ENCODE measurements at regions not wholly inside any gene's neighbourhood (a gene's known extent, or its start where the extent isn't known, plus 50 kb on each side); places are given as distances from the start of the nearest gene placed in this dataset.
"Not testable (repeated sequence)": the region's sequence is repeated elsewhere in the genome, so short reads cannot be mapped to it uniquely, and the experiment has no call there.

DNA sequence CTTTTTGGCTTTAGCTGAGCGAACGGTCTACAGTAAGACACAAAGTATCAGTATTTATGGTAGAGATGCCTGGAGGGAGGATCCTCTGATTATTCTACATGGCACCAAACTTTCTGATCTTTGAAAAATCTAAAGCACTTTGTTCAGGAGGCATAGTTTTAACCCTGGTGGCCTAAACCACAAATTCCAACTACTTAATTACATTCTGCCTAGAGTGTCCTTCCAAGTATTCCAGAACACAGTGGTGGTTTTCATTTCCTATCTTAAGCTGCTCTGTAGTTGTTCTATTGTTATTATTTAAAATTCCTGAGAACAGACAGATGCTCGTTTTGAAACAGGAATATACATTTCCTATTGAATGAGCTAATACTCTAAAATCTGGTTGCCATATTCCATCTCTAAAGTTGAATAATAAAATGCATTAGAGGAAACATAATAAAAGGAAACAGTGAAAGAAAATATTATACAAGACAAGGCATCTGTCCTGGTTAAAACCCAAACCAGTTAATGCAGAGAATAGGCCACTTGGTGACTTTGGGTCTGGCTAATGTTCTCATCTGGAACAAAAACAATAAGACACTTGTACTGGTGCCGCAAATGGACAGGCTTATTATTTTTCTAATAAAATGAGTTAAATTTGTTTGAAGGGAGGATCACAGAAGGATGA lies 657.4 kb downstream of the SPRY1 start:
- DNase-seq (ENCODE audit: low read depth): no peak

DNA sequence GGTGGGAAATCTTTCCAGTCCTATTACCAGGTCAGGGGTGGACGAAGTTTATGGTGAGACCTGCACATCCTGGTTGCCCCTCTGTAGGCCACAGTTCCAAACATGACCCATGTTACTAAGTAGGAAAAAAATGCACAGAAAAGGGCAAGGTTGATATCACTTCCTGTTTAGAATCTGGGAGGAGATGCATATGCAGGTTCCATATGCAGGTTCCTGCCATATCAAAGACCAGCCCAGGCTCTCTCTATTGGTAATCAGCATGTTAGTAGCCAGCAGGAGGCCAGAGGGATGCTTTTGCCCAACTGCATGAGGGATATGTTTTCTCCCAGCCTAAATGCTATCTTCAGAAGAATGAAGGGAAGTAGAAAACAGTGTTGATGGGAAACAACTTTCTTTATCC lies 657.2 kb downstream of the ANKRD50 start:
- DNase-seq (ENCODE audit: low read depth): no peak

DNA sequence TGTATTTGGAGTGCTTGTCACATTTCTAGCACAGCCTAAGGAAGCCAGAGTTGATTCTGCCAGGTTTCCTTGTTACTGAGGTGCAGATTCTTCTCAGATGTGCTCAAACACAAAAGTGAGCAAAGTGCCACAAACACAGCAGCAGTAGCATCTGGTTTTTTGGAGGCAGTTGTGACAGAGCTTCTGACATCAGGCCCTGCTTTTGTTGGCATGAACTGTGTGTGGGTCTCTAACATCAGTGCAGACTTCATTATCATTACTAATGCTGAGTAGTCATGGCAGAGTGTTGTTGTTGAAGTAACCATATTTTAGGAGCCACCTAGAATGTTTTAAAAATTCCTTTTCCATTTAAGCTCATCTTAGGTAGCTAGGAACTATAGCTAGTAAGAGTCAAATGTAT lies 656.6 kb downstream of the ANKRD50 start:
- no peak for DNase-seq (ENCODE audit: low read depth)

DNA sequence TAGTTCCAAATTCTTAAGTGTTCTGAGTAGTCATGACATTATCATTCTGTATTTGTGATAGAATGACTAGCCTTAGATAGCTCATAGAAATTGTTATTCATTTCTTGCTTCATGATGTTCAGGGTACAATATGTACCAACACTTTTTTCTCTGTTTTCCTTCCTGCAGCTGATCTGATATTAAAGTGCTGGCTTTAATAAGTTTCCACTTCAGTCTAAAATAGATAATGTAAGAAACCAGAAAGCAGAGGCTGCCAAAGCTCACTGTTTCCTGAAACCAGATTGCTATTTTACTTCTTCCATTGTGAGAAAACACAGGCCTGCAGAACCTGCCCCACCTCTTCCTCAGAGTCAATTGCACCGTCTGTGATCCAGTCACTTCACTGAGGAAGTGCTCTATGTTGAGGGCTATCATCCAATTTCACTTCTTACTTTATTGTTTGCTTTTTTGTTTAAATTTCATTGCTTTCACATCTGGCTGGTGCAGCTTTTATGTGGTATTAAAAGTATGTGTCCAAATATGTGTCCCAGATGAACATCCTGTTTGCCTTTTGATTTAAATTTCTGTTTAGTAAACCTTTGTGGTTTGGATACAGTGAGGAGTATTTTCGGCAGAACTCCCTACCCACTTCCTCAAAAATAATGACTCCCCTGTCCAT lies 652.1 kb downstream of the ANKRD50 start:
- DNase-seq (ENCODE audit: low read depth): no peak

DNA sequence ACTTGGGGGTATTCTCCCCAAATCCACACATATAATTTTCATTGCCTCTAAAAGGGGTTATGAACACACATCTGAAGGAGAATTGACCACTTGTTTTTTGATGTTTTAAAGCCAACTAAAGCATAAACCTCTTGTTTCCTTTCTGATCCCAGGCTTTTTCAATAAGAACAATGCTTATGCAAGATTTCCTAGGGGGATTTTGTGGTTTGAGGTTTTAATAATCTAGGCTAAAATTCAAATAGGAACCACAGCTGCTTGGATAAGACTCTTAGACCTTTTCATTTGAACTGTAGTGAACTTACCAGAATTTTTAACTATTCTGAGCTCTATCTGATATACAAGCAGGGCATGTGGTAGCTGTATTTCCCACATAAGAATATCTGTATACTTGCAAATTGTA lies 651.1 kb downstream of the ANKRD50 start:
- no peak for DNase-seq (ENCODE audit: low read depth)

DNA sequence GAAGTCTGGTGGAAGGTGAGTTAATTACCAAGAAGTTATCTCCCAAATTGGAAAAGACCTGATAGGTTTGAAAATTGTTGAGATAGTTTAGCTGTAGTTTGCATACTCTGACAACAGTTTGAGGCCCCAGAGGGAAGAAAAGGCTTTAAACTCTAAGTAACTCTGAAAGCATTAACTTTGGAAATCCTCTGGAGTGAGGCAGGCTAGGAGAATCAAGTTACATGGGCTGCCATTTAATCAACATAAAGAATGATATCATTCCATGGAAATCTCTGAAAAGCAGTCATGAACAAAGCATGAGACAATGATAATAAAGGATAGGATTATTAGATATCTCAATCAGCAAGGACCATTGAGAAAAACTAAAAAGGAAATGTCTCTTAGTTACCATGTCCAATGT lies 647.1 kb downstream of the ANKRD50 start:
- DNase-seq (ENCODE audit: low read depth): no peak

DNA sequence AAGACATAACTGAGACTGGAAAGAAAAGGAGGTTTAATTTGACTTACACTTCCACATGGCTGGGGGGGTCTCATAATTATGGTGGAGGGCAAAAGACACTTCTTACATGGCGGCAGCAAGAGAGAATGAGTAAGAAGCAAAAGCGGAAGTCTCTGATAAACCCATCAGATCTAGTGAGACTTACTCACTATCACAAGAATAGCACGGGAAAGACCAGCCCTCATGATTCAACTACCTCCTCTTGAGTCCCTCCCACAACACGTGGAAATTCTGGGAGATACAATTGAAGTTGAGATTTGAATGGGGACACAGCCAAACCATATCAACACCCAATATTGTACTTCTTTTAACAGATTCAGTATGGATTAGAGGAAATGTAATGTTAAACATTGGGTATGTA lies 646.6 kb downstream of the ANKRD50 start:
- DNase-seq (ENCODE audit: low read depth): no peak

DNA sequence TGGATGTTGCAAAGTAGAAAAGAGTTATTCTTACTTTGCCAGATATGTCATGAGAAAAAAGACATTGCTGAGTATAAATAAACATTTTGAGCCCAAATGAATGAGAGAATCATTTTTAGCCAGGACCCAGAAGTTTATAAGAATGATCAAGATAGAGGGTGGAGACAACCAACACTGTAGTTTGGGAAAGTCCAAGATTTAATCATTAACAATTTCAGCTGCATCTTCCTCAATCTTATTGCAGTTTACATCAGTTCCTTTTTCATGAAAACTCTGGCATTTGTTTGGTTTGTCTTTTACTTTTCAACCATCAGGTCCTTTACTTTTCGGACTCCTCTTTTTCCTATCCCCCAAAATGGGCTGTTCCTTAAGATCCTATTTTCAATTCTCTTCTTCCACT lies 645.9 kb downstream of the ANKRD50 start:
- no peak for DNase-seq (ENCODE audit: low read depth)

DNA sequence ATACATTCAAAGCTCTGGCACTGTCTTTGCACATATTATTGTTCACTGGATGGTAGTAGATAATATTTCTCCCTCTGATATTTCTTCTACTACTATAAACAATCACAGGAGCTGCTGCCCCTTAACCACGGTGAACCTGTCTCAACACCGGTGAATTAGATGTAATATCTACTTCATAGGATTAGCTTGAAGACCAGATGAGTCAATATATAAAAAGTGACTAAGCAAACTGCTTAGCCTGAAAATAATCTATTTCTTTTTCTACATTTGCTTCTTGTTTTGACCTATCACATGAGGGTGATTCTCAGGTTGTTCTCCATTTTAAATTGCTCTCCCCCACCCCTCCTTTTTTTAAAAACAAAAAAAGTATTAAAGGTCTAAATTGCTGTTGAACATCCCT lies 645.5 kb downstream of the ANKRD50 start:
- DNase-seq (ENCODE audit: low read depth): no peak

DNA sequence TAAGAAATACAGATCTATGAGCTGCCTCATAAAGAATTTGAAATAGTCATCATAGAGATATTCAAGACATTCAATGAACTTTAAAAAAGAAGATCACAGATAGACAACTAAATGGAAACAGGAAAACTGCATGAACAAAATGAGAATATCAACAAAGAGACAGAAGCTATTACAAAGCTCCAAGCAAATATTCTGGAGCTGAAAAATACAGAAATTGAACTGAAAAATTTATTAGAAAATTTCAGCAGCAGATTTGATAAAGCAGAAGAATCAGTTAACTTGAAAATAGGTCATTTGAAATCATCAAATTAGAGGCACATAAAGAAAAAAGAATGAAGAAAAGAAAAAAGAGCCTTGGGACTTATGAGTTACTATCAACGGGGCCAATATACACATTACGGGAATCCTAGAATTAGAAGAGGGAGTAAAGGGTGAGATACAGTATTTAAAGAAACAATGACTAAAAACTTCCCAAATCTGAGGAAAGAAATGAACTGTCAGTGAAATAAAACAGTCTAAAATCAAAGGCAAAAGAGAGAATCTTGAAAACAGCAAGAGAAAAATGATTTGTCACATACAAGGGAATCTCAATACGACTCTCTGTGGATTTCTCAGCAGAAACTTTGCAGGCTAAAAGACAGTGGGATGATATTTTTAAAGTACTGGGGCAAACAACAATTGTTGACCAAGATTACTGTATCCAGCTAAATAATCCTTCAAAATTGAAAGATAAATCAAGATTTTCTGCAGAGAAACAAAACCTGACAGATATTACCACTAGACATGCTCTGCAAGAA lies 641.6 kb downstream of the ANKRD50 start:
- DNase-seq (ENCODE audit: low read depth): no peak

DNA sequence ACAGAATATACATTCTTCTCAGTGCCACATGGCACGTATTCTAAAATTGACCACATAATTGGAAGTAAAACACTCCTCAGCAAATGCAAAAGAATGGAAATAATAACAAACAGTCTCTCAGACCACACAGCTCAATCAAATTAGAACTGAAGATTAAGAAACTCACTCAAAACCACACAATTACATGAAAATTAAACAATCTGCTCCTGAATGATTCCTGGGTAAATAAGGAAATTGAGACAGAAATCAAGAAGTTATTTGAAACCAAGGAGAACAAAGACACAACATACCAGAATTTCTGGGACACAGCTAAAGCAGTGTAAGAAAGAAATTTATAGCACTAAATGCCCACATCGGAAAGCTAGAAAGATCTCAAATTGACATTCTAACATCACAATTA lies 637.3 kb downstream of the ANKRD50 start:
- DNase-seq (ENCODE audit: low read depth): not testable (repeated sequence)

DNA sequence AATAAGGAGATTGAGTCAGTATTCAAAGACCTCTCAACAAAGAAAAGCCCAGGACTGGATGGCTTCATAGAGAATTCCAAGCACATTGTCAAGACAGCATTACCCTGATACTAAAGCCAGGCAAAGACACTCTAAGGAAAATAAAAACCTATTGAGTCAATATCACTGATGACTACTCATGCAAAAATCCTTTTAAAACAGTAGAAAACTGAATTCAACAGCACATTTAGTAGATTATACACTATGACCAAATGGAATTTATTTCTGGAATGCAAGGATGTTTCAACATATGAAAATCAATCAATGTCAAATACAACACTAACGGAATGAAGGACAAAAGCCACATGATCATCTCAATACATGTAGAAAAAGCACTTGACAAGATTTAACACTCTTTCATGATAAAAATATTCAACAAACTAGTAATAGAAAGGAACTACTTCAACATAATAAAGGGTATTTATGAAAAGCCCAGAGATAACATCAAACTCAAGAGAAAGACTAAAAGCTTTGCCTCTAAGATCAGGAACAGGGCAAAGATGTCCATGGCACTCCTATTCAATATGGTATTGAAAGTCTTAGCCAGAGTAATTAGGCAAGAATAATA lies 633.3 kb downstream of the ANKRD50 start:
- DNase-seq (ENCODE audit: low read depth): no peak

DNA sequence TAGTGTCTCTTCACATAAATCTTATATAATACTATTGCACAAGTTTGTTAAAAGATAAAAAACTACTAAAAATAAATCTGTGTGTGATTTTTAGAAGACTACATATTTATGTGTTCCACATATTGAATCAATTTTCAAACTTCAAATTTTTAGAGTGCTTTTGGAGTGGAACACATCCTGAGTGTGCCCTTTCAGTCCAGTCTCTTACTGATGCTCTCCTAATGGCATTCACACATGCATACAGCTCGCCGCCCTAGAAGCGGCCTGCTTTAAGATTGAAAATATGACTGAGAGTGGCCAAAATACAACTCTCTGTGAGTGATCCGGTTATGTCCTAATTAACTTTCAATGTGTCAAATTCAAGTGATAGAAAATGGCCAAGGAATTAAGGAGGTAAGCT lies 628.8 kb downstream of the ANKRD50 start:
- no peak for DNase-seq (ENCODE audit: low read depth)

DNA sequence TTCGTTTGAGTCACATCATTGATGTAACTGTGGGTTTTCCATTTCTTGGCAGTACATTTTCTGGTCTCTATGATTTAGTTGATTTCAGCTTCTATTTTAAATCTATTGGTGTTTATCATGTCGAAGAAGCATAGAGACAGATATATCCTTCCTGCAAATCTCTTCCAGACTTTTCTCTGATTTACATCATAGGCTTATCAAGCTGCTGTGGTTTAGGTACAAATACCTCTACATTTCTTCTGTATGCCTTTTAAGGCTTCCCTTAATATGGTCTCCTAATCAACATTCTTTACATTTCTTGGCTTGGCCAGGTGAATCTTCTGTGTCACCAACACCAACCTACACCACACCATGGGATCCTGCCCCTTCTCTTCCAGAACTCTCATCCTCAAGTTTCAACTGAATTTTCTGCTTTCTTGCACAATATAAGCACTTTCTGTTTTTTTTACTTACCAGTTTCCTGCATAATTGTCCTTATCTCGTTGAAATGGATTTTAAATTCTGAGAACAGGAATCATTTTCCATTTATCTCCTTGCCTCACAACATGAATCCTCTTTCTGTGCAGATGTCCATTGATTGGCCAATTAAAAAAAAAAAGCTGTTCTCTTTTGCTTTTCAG lies 626.9 kb downstream of the ANKRD50 start:
- DNase-seq (ENCODE audit: low read depth): no peak

DNA sequence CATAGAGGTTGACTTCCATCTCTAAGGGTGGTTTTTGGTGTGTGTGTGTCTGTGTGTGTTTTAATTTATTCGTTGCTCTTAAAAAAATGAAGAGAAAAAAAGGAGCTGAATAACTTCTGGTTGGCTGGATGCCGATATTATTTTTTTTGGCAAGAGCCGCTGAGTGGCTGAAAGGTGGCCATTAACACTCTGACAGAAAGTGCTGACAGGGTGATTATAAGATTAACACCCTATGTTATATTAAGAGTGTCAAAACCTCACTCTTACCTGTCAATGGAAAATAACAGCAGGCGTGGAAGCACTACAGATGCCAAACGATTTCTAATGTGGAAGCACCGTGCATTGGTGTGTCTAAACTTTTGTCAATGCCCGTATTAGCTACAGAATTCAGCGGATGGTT lies 622.5 kb downstream of the ANKRD50 start:
- no peak for DNase-seq (ENCODE audit: low read depth)

DNA sequence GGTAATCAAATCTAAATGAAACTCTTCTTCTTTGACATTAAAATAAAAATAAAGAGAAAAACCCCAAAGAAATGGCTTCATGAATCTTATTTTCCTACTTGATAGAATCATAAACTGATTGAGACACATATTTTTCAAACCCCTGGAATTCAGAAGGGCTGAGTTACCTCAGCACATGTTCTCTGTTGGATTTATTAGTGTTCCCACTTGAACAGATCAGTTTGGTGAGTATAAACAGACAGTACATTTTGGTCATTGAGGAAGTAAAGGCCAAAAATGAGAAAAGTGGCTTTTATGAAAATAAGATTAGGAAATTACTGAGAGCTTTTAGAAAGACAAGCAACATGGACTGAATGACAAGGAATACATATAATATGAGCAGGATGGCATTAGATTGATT lies 620.4 kb downstream of the ANKRD50 start:
- no peak for DNase-seq (ENCODE audit: low read depth)

DNA sequence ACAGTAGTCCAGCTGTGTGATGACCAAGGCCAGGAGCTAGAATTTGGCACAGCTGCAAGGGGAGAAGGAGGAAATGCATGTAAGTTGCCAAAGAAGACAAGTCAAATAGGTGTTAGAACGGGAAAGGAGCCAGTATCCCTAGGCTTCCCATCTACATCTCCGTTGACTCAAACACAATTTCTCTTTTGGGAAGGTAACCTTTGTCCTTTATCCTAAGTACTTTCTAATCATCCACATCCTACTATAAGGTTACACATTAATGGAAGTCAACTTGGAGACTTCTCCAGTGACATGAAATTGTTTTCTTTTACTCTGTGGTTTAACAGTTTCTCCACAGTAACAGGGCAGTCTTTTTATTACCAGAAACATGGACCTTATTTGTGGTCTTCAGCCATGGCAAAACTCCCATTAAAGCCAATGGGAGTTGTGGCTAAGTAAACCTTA lies 620.0 kb downstream of the ANKRD50 start:
- no peak for DNase-seq (ENCODE audit: low read depth)

DNA sequence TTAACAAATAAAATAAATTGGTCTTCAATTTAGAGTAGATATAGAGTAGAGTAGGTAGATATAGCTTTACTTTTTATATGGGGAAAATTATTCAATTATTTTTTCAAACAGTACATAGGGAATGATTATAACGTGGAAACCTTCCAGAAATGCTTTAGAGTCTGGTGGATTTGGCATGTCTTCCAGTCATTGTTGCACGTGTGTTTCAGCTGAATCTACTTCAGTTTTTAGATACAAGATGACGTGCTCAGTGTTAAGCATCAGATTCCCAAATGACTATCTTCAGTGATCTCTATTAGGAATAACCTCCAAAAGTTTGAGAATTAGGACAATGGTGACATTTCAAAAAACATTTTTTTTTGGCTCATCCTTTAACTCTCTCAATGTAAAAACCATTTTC lies 616.9 kb downstream of the ANKRD50 start:
- no peak for DNase-seq (ENCODE audit: low read depth)

DNA sequence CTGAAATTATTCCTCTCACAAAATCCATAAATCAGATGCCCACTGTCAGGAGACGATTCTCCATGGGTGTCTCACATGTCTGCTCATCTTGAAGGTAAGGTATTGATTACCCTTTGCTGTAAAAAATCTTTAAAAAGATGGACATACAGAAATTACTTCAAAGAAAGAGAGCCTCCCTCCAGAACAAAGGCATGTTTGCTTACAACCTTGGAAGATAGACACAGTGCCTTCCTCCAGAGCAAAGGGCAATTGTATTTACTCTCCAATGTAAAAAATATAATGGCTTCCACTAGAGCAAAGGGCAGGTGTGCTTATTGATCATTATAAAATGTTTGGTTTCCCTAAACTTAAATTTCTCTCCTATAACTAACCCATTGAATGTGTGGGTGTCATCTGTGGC lies 616.2 kb downstream of the ANKRD50 start:
- no peak for DNase-seq (ENCODE audit: low read depth)

DNA sequence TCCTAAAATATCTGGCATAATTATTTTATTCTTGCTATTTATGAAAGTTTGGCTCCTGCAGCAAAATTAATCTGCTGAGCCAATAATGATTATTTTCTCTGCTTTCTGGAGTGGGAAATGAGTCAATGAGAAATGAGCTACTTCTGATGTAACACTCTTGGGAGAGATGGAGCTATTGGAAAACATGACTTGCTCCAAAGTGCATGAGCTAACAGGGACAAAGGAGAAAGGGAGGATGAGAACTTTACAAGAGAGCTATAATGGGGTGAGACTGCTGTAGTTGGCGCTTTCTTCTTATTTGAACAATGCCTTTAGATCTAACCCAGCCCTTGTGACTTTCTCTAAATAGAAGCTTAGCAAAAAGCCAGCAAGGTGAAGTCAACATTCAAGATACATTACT lies 615.1 kb downstream of the ANKRD50 start:
- no peak for DNase-seq (ENCODE audit: low read depth)

DNA sequence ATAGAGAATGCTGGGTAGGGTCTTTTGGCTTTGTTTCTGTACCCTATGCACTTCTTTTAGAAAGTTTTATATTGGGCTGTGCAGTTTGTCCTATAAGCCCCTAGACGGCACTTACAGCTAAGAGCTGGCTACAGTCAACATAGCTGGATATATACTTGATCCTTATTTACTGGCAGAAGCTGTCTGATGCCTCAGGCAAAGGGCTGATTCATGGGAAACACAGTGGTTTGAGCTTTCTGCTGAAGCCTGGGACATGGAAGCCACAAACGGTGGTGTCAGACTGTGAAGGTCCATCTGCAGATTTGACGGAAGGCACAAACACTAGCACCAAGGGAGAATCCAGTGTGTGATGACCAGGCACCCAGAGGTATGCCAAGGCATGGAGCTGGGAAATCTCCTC lies 608.4 kb downstream of the ANKRD50 start:
- no peak for DNase-seq (ENCODE audit: low read depth)

DNA sequence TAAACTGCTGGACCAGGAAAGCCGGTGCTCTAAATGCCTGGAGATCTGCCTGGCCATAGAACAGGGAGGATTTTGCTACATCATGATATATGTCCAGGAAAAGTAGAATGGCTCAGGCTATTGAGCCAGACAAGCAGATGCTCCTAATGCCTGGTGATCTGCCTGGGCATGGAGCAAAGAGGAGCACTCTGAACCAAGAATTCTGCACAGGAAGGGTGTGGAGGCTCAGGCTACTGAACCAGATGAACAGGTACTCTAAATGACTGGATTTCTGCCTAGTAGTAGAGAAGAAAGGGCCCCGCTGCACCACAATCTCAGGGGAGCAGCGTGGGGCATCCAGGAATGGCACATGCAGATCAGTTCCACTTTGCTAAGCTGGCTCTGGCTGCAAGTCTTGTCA lies 607.9 kb downstream of the ANKRD50 start:
- no peak for DNase-seq (ENCODE audit: low read depth)

Data from stimulated activated CD8-positive, alpha-beta memory T cell treated with anti-CD3 and anti-CD28 coated beads, Interleukin-12 subunit alpha, Interleukin-12 subunit beta, amount 100 ng/mL, for 1 hour (primary cell).